ENCODE measurements at regions not wholly inside any gene's neighbourhood (a gene's known extent, or its start where the extent isn't known, plus 50 kb on each side); places are given as distances from the start of the nearest gene placed in this dataset.

GRCh38 chr7:112957901-112958300 is 128.7 kb downstream of the GPR85 start:
- TF ChIP-seq POLR2AphosphoS5 (IDR thresholded peaks at IDR 0.05; ENCODE audit: low read depth, low read length) (no peak), SIN3A (IDR thresholded peaks at IDR 0.05; ENCODE audit: borderline replicate concordance, insufficient read depth, low read length) (no peak)
